Hematopoietic multipotent progenitor cell treated with erythropoietin and hydrocortisone succinate and interleukin-3 and kit ligand, for 6 days (in vitro differentiated cells): ENCODE measurements at regions not wholly inside any gene's neighbourhood (a gene's known extent, or its start where the extent isn't known, plus 50 kb on each side); places are given as distances from the start of the nearest gene placed in this dataset.
"Not testable (repeated sequence)": the region's sequence is repeated elsewhere in the genome, so short reads cannot be mapped to it uniquely, and the experiment has no call there.

Experiments
- DNase-seq: peaks from one replicate; pipeline ENCODE4 v3.0.0-alpha.2; 2015

DNA sequence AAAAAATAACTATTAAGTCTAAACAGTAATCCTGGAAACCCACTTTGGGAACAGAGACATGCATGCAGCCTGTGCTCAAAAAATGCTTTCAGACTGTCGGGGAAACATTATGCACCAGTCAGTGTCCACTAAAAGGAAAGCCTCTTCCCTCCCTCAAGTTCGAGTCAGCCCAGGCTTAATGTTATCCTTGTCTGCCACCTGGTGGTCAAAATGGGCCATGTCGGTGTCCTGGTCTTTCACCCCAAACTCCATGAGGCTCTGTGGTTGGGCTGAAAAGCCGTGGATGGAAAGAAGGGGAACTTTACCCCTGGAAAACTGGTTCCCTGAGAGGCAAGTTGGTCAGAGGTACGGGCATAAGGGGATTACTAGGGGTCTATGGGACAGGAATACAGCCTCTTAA lies 88.4 kb upstream of the ZNF492 start:
- peak; percentile 64 for DNase-seq

DNA sequence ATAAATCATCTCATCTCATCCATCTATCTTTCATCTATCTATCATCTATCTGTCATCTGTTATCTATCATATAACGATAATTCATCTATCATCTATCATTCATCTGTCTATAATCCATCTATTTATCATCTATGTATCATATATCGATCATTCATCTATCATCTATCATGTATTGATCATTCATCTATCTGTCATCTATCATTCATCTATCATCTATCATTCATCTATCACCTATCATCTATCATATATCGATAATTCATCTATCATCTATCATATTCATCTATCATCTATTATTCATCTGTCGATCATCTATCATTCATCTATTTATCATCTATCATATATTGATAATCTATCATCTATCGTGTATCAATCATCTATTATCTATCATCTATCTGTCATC lies 100.4 kb upstream of the ZNF492 start:
- DNase-seq, result no peak

DNA sequence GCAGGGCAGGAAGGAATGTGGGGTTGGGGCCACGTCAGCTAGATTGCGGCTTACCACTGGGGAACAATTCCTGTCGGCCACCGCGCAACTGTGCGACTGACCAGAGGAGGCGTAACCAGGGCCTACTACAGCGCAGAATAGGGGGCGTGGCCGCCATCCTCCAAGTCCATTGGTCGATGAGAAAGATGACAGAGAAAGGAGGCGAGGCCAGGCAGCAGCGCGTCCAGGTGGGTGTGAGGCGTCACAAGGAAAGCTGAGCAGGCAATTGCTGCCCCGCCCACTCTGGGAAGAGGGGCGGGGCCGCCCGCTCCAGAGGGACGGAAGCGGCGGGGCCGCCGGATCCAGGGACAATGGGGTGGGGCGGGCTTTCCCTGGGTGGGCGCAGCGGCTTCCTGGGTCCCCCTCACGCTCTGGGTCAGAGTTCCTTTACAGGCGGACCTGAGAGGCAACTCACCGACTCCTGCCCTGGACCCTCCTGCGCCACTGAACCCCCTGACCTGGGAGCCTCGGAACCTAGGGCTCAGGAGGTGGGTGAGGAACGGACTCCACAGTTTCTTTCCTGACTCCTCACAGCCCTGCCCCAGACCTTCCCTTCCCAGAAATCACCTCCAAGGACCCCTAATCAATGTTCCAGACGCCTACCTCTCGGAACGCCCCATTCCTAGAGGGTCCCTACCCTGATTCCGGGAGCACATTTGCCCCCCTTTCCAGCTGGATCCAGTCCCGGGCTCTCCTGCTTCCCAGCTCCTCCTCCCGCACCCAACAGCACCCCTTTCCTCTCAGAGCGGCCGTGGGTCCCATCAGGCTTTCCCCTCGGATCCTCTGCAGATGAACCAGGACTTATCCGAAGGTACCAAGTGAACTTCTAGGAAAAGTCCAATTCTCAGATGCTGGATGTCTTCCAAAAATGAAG lies 101.5 kb upstream of the ZNF492 start:
- DNase-seq, result no peak

DNA sequence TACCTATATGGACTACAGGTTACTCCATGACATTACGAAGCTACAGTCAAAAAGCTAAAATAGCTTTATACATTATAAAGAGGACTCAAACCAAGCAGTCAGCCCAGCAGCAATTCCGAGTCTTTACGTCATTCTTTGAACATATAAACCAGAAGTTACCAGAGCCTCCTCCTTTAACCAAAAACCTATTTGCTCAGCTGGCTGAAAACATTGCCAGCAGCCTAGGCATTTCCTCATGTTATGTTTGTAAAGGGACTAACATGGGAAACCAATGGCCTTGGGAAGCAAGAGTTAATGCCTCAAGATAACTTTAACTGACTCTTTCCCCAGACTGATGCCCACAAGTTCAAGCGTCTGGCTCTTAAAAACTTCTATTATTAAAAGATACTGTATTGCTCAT lies 104.1 kb upstream of the ZNF492 start:
- DNase-seq, result no peak

DNA sequence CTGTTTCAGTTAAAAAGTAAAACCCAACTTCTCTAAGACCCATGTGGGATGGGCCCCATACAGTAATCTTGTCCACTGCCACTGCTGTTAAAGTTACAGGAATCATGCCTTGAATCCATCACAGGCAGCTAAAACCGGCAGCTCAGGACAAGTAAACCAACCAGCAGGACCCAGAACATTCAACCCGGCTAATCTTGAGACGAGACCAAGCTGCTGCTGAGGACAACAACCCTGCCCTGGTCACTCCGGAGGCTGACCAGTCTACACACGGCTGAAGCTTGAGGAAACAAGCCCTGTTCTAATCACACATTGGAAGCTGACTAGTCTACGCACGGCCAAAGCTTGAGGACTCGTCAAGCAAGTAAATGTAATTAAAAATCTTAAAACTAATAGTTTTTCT lies 105.2 kb upstream of the ZNF492 start:
- DNase-seq, result no peak

DNA sequence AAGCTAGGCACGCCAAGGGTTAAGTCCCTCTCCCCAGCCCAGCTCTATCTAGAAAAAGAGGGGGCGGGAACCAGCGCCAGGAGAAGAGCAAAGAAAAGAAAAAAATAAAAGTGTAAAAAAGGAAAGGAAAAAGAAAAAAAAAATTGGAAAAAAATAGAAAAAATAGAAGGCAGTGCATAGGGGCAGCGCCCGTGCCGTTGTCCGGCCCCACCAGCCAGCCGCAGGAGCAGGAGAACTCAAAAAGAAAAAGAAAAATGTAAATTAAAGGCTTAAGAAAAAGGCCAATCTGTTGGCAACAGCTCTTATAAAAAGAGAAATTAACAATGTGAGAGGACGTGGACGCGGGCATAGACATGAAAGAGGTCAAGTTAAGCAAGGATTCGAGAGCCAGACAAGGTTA lies 105.4 kb upstream of the ZNF98 start:
- no peak for DNase-seq

- no peak for DNase-seq
Measured at GRCh38 chr19:22526661-22527272, 104.6 kb upstream of the ZNF98 start.

GRCh38 chr19:22523940-22524339 lies 101.8 kb upstream of the ZNF98 start:
- no peak for DNase-seq

GRCh38 chr19:22519562-22519961 lies 97.4 kb upstream of the ZNF98 start:
- not testable (repeated sequence) for DNase-seq

DNA sequence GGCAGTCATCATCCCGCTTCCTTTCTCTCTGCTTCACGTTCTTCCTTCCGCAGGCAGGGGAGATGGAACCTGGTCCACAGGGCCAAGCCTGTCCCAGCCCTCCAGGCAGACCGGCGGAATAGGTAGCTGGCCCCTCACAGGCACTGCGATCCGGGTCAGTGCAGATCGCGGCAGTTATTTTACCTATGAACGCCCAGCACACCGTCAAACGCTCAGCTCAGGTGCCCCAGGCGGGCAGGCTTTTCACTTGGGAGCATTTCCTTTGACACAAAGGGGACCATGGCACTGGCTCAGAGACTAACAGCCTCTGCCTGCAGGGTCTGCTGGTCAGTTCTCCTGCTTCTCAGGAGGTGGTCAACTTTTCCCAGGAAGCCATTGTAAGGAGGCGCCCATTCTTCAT lies 97.0 kb upstream of the ZNF98 start:
- no peak for DNase-seq

DNA sequence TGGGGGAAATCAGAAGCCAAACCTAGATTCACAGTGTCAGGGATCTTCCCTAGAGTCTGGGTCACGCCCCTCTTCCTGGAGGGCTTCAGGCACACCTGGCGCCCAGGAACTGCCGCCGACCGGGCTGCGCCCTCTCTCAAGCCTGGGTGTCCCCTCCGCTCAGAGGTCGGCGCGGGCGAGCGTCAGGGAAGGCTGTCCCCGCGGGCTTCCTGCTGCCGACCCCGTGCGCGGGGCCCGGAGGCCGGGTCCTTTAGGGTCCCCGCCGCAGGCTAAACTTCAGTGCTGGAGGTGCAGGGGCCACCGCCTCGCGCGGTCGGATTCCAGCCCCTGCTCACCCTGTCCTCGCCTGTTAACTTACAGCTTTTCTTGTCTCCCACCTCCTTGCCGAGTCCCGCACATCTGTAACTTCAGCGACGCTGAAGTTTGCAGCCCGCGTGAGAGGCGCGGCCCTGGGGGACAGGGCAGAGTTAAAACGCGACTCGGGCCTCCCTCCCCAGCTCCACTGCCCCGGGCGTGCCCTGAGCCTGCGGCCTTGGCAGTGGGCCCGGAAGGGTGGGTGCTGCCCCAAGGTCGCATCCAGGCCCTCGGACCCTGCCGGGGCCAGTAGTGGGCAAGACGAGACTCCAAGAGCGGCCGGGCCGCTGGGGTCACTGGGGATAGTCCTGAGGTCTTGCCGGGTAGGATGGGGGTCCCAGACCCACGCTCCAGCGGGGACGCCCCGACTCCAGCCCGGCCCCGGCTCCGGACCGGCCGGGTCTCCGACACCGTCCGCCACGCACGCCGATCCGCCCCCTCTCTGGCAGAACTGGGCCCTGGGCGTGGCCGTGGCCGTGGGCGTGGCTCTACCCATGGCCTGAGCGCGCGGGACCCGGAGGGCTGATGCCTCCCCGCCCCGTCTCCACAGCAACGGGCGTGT lies 95.6 kb upstream of the ZNF98 start:
- no peak for DNase-seq

DNA sequence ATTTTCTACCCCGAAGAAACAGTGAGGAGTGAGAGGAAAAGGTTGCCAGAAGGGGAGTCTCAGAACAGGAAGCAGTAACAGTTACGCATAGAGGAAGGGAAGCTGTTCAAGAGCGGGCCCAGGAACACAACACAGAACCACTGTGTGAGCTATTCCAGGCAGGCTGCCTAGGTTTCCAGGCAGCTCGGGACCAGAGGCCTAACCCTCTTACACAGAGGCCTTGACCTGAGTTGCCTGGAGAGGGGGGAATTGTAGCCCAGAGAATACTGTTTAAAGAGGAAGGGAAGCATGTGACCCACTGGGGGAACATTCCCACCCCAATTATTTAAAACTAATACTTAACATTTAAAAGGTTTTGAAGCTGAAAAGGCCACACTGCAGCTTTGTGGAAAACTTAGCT lies 93.3 kb upstream of the ZNF98 start:
- no peak for DNase-seq

DNA sequence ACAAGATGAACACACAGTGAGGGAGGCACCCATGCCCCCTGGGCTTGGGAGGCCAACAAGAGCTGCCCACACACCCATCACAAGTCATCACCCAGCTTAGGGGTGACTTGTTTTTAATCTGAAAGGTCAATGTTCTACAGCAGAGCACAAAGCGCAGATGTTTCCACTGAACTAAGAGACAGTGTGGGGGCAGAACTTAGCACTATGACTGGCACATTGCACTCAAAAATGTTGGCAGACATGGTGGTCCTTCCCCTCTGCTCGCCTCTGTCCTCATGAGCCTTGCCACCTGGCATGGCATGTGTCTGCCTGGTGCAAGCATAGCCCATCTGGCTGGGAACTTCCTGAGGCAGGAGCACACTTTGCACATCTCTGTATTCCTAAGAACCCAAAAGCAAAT lies 81.4 kb upstream of the ZNF98 start:
- no peak for DNase-seq

DNA sequence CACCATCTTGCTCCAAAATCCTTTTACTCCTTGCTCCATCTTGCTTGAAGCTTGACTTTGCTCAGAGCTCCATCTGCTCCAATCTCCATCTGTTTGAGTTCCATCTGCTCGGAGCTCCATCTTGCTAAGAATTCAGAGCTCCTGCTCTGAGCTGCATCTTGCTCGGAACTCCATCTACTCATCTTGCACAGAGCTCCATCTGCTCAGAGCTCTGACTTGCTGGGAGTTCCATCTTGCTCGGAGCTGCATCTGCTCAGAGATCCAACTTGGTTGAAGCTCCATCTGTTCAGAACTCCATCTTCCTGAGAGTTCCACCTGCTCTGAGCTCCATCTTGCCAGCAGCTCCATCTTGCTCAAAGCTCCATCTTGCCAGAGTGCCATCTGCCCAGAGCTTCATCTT lies 80.6 kb upstream of the ZNF98 start:
- no peak for DNase-seq

DNA sequence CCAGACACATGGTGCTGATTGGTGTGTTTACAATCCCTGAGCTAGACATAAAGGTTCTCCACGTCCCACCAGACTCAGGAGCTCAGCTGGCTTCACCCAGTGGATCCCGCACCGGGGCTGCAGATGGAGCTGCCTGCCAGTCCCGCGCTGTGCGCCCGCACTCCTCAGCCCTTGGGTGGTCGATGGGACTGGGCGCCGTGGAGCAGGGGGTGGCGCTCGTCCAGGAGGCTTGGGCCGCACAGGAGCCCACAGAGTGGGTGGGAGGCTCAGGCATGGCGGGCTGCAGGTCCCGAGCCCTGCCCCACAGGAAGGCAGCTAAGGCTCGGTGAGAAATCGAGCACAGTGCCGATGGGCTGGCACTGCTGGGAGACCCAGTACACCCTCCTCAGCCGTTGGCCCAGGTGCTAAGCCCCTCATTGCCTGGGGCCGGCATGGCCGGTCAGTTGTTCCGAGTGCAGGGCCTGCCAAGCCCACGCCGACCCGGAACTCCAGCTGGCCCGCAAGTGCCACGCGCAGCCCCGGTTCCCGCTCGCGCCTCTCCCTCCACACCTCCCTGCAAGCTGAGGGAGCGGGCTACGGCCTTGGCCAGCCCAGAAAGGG lies 76.8 kb upstream of the ZNF98 start:
- DNase-seq, result not testable (repeated sequence)

DNA sequence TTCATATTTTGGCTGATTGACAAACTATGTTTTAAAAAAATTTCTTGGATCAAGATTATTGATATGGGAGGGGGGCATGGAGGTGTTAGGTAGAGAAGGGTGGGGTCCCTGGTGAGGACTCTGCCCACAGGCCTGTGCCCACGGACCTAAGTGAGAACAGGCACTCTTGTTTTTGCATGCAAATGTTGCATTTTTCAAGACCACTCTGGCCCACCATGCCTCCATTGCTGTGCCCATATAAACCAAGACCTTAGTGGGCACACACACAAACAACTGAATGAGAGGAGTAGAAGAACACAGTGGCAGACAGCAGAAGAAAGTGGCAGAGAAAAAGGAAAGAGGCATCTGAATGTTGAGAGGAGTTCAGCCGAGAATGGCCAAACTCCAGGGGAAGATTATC lies 69.6 kb upstream of the ZNF98 start:
- DNase-seq, result no peak

DNA sequence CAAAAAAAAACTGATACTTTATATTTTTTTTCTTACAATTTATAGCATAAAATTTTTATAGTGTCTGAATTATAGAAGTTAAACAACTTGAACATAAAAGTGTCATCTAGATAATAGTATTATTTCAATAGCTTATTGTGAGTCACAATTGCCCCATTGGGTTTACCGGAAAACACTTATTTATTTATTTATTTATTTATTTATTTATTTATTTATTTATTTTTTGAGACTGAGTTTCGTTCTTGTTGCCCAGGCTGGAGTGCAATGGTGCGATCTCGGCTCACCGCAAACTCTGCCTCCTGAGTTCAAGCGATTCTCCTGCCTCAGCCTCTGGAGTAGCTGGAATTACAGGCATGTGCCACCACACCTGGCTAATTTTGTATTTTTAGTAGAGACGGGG lies 61.4 kb upstream of the ZNF98 start:
- DNase-seq, result not testable (repeated sequence)

DNA sequence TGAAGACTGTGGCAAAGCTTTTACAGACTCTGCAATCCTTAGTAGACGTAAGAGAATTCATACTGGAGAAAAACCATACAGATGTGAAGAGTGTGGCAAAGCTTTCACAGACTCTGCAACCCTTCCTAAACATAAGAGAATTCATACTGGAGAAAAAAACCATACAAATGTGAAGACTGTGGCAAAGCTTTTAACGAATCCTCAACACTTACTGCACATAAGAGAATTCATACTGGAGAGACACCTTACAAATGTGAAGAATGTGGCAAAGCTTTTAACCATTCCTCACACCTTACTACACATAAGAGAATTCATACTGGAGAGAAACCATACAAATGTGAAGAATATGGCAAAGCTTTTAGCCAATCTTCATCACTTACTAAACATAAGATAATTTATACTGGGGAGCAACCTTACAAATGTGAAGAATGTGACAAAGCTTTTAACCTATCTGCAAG lies 50.1 kb upstream of the ZNF98 start:
- DNase-seq, result no peak
